OCI-LY3 (cell line): ENCODE measurements at regions not wholly inside any gene's neighbourhood (a gene's known extent, or its start where the extent isn't known, plus 50 kb on each side); places are given as distances from the start of the nearest gene placed in this dataset.

Experiments used
- CTCF ChIP-seq: fragments of 200-600, 300-600 bp; sonication (generic); IDR thresholded peaks from 2 replicates; pipeline ENCODE4 v1.5.1; 2014; ENCODE audit warnings: antibody characterized with exemption, low read length, low read depth
- EZH2phosphoT487 ChIP-seq: fragments of 200-600 bp; shearing (Covaris generic); IDR thresholded peaks from 2 replicates; pipeline ENCODE4 v1.6.1; 2018; ENCODE audit warnings: antibody characterized with exemption, mixed run types, low read depth

GRCh38 chr4:153058671-153059060 is 122.5 kb downstream of the FHDC1 start:
- TF ChIP-seq CTCF (no peak), EZH2phosphoT487 (no peak)
